ENCODE measurements at regions not wholly inside any gene's neighbourhood (a gene's known extent, or its start where the extent isn't known, plus 50 kb on each side); places are given as distances from the start of the nearest gene placed in this dataset.

GRCh38 chr7:149686449-149686848 lies 86.9 kb downstream of the ZNF467 start:
- TF ChIP-seq CTCF (IDR thresholded peaks at IDR 0.05; ENCODE audit: low read length) (no peak), EZH2 (optimal IDR thresholded peaks at IDR 0.05; ENCODE audit: low read depth, low read length) (no peak)
